ENCODE measurements at regions not wholly inside any gene's neighbourhood (a gene's known extent, or its start where the extent isn't known, plus 50 kb on each side); places are given as distances from the start of the nearest gene placed in this dataset.

- no peak for DNase-seq (ENCODE audit: low spot score)
Measured at GRCh38 chr12:42961395-42961794, 371.8 kb upstream of the PRICKLE1 start.

DNA sequence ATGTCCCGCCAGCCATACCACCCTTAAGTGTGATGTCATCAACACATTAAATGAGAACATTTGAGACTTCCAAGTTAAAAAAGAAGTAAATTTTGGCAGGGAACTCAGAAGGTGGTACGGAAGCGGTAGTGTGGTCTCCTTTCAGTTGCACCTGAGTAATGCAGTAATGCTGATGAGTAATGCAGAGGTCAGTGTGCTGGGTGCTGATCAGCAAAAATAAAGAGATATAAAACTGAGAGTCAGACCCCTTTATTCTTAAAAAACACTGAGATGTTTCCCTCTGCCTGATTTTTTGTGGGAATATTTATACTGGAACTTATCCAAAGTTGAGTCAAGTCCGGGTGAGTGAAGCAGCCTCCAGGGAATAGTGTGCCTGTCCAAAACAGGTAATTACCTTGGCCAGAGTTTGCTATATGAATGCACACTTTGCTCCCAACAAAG, 370.6 kb upstream of the PRICKLE1 start:
- no peak for DNase-seq (ENCODE audit: low spot score)

- DNase-seq (ENCODE audit: low spot score): no peak
Measured at GRCh38 chr12:42958291-42958674, 368.7 kb upstream of the PRICKLE1 start.

DNA sequence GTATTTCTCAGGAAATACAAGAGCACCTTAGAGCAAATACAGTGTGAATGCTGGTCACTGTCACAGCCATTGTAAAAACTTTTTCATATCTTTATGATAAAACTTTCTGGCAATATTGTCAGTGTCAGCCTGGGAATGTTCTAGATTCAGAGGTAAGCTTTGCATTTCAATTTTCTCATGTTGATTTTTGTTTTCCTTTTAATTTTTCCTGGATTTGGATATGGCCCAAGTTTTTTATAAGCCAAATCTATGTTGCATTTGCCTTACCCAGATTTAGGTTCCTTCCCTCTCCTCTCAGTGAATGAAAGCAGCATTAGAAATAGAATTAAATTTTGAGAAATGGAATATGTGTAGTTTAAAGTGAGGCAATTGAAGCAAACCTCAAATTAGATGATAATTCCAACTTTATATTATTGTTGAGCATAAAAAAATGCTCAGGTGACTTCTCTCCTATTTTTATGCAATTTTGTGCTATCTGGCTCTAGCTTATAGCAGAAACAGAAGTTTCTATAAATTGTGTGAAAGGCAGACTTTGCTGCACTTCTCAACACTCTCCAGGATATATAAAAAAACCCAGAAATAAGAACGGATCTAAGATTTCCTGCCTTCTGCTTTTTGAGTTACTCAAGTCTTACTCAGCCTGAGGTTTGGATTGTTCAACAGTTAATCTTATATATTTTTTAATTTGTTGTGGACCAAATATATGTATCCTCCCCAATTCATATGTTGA, 368.2 kb upstream of the PRICKLE1 start:
- DNase-seq (ENCODE audit: low spot score): no peak

DNA sequence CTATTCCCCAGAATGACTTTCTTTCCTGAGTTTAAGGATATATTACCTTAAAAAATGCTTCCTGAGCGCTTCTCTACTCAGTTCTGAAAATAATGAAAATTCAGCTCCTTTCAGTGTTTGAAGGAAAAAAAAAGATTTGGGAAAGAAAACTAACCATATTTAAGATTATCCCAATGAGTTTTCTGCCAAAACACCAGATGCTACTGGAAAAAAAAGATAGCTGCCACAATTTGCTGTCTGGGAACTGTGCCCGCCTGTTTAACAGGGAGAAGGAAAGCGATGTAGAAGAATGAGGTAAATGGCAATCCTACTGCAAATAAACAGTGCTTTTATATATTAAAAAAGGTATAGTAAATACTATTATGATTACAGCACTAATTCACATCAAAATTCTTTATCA, 367.6 kb upstream of the PRICKLE1 start:
- DNase-seq (ENCODE audit: low spot score): peak; percentile 11

- no peak for DNase-seq (ENCODE audit: low spot score)
Measured at GRCh38 chr12:42953021-42953420, 363.5 kb upstream of the PRICKLE1 start.

DNA sequence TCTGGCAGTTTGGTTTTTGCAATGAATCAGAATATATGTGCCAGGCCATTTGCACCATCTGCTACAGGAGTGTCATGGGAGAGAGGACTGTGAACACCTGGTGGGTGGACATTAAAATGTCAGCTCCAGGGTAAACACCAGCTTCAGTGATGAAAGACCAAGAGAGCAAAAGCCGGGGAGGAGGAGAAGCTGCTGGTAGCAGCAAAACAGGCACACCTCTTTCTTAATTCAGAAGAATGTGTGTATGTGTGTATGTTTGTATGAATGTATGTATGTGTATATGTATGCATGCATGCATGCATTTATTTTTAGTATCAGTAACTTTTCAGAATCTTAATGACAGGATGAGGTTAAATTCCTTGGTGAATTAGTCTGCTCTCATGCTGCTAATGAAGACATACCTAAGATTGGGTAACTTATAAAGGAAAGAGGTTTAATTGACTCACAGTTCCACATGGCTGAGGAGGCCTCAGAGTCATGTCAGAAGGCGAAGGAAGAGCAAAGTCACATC, 357.4 kb upstream of the PRICKLE1 start:
- DNase-seq (ENCODE audit: low spot score): no peak

- no peak for DNase-seq (ENCODE audit: low spot score)
Measured at GRCh38 chr12:42945927-42946326, 356.4 kb upstream of the PRICKLE1 start.

- no peak for DNase-seq (ENCODE audit: low spot score)
Measured at GRCh38 chr12:42944516-42944915, 355.0 kb upstream of the PRICKLE1 start.

DNA sequence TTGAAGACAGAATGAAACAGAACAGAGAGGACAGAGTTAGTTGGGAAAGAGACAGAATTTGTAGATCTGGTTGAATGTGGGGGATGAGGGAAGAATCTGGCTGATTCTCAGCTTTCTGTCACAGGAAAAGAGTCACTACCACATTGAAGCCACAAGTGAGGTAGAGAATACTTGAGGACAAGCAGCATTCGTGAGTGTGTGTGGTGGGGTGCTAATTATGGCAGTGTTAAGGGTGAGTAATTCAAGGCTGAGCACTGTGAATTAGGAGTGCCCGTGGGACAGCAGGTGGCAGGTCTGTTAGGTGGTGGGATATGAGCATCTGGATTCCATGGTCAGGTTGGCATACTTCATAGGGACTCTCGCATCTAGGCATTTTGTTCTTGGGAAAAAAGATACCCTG, 347.4 kb upstream of the PRICKLE1 start:
- no peak for DNase-seq (ENCODE audit: low spot score)

DNA sequence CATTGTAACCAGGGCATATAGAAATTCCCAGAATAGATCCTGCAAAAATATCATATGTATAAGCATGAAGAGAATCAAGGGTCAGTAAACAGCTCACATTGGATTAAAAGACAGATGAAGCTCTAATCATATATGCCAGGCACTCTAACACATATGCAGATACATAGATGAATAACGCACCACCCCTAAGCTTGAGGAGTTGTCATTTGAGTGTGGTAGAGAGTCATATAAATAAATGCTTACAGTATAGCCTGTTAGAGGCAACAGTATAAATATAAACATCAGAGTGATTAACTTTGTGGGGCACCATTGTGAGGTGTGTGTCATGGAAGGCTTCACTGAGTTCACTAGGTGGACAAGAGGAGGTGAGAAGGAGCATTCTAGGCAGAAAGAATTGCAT, 346.7 kb upstream of the PRICKLE1 start:
- no peak for DNase-seq (ENCODE audit: low spot score)

DNA sequence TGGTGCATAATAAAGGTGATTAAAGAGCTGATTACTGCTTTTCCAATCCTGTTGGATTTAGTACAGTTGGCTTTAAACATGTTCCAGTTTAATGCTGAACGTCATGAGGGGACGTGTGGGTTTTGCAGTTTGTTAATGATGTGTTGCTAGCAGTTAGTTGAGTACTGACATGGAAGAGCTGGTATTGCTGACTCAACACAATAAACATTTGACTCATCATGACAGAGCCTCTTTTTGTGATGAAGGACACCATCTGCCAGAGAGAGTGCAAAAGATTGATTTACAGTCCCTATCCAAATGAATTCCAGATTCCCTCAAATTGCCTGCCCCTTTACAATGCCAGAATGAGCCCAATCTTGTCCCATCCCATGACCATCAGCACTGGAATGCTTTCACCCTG, 346.2 kb upstream of the PRICKLE1 start:
- DNase-seq (ENCODE audit: low spot score): no peak

- peak; percentile 53 for DNase-seq (ENCODE audit: low spot score)
Measured at GRCh38 chr12:42935090-42935489, 345.5 kb upstream of the PRICKLE1 start.

DNA sequence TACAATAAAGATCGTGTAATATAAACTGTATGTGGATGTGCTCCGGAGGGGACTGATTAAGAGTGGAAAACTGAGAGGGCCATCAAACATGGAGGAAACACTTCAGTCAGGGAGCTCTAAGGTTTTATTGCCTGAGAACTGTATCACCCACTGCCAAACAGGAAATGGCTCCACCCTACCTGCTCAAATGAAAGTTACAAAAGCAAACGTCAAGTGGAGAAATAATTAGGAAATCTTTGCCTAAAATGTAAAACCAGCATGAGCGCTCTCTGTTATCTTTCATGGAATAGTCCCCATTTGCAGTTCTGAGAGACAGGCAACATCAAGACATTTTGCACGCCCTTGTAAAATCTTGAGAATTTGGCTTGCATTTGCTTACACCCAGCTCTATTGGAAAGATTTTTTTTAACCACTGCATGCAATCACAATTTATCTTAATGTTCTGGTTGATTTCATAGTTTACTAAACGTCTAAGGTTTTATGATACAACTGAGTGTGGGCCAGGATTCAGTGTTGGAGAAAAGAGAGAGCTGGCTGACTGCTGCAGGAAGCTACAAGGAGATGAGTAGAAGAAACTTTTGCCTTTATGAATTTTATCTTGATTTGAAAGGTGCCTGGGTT, 344.0 kb upstream of the PRICKLE1 start:
- DNase-seq (ENCODE audit: low spot score): no peak

GRCh38 chr12:42932936-42933335, 343.4 kb upstream of the PRICKLE1 start:
- DNase-seq (ENCODE audit: low spot score): no peak

GRCh38 chr12:42926232-42926631, 336.7 kb upstream of the PRICKLE1 start:
- DNase-seq (ENCODE audit: low spot score): no peak

DNA sequence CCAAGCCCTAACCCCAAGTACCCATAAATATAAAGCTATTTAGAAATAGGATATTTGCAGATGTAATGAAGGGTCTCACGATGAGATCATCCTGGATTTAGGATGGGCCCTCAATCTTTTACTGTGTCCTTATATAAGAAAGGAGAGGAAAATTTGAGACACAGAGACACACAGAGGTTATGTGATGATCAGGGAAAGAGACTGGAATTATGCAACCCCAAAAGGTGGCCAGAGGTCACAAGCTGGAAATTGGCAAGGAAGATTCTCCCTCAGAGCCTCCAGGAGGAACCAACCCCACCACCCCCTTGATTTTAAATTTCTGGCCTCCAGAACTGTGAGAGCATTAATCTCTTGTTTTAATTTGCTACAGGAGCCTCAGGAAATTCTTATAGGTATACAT, 334.9 kb upstream of the PRICKLE1 start:
- no peak for DNase-seq (ENCODE audit: low spot score)

DNA sequence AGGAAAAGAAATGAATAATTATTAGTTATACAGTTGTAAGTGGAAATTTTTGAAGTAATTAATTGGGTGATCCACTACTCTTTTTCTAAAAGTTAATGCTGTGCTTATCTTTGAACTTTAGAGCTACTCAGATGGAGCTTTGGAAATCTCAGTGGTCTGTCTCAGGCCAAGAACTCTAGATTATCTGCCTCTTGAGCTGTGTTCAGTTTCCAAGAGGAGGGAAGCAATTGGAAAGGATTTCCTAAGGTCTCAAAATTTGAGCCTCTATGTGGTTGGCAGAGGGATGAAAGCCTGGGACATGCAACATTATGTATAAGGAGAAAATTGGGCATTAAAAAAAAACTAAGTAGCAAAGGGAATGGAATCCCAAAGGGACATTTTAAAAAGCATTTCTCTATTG, 334.0 kb upstream of the PRICKLE1 start:
- DNase-seq (ENCODE audit: low spot score): no peak

GRCh38 chr12:42923156-42923555, 333.6 kb upstream of the PRICKLE1 start:
- DNase-seq (ENCODE audit: low spot score): no peak

GRCh38 chr12:42922505-42922850, 332.9 kb upstream of the PRICKLE1 start:
- DNase-seq (ENCODE audit: low spot score): no peak

DNA sequence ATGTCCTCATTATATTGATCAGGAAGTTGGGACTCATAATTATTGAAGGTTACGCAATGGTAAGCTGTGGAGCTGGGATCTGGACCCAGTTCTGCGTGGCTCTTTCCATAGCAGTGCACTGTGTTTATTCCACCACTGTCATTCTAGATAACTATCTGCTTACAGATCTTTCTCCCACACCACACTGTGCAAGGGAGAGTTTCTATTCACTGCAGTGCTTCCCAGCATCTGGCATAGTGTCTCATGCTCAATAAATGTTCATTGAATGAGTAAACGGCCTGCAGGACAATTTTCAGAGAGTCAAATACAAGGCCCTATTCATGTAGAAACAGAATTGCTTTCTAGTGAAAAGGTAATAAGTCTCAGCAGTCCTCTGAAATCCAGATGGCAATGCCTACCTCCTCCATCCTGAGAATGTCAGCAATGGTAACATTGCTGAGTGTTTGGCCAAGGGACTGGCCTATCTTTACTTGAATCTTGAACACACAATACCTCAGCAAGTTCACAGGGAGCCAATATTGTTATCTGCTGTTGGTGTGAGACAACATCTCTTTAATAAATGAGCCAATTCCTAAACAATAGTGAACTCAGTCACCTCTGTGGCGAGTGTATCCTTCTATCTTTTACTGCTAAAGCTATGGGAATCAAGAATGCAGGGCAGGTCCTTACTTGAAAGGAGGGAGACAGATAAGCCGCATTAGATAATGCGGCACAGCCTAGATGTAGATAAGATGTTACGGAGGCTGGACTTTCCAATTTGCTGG, 332.4 kb upstream of the PRICKLE1 start:
- DNase-seq (ENCODE audit: low spot score): peak; percentile 53

GRCh38 chr12:42919691-42920090, 330.1 kb upstream of the PRICKLE1 start:
- DNase-seq (ENCODE audit: low spot score): no peak

- DNase-seq (ENCODE audit: low spot score): no peak
Measured at GRCh38 chr12:42918443-42918842, 328.9 kb upstream of the PRICKLE1 start.

Data from pons (tissue), 1 donor.